ENCODE measurements at regions not wholly inside any gene's neighbourhood (a gene's known extent, or its start where the extent isn't known, plus 50 kb on each side); places are given as distances from the start of the nearest gene placed in this dataset.

GRCh38 chr14:38751459-38751858 lies 351.6 kb downstream of the SEC23A start:
- TF ChIP-seq, protein P1, sequence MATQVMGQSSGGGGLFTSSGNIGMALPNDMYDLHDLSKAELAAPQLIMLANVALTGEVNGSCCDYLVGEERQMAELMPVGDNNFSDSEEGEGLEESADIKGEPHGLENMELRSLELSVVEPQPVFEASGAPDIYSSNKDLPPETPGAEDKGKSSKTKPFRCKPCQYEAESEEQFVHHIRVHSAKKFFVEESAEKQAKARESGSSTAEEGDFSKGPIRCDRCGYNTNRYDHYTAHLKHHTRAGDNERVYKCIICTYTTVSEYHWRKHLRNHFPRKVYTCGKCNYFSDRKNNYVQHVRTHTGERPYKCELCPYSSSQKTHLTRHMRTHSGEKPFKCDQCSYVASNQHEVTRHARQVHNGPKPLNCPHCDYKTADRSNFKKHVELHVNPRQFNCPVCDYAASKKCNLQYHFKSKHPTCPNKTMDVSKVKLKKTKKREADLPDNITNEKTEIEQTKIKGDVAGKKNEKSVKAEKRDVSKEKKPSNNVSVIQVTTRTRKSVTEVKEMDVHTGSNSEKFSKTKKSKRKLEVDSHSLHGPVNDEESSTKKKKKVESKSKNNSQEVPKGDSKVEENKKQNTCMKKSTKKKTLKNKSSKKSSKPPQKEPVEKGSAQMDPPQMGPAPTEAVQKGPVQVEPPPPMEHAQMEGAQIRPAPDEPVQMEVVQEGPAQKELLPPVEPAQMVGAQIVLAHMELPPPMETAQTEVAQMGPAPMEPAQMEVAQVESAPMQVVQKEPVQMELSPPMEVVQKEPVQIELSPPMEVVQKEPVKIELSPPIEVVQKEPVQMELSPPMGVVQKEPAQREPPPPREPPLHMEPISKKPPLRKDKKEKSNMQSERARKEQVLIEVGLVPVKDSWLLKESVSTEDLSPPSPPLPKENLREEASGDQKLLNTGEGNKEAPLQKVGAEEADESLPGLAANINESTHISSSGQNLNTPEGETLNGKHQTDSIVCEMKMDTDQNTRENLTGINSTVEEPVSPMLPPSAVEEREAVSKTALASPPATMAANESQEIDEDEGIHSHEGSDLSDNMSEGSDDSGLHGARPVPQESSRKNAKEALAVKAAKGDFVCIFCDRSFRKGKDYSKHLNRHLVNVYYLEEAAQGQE (tag by site-specific recombination; IDR thresholded peaks at IDR 0.05): no peak
- TF ChIP-seq ZNF585B (tag by site-specific recombination; IDR thresholded peaks at IDR 0.05) (no peak), ZNF248 (tag by site-specific recombination; IDR thresholded peaks at IDR 0.05) (no peak), ZNF555 (tag by site-specific recombination; conservative IDR thresholded peaks at IDR 0.05) (no peak), ZNF221 (tag by site-specific recombination; IDR thresholded peaks at IDR 0.05; ENCODE audit: borderline replicate concordance) (no peak), ZNF624 (tag by site-specific recombination; IDR thresholded peaks at IDR 0.05) (no peak), ATF2 (tag by site-specific recombination; IDR thresholded peaks at IDR 0.05; ENCODE audit: low read depth) (no peak), ZNF560 (tag by site-specific recombination; IDR thresholded peaks at IDR 0.05; ENCODE audit: borderline replicate concordance) (no peak), KLF10 (tag by site-specific recombination; IDR thresholded peaks at IDR 0.05) (no peak)
- TF ChIP-seq, protein P2, sequence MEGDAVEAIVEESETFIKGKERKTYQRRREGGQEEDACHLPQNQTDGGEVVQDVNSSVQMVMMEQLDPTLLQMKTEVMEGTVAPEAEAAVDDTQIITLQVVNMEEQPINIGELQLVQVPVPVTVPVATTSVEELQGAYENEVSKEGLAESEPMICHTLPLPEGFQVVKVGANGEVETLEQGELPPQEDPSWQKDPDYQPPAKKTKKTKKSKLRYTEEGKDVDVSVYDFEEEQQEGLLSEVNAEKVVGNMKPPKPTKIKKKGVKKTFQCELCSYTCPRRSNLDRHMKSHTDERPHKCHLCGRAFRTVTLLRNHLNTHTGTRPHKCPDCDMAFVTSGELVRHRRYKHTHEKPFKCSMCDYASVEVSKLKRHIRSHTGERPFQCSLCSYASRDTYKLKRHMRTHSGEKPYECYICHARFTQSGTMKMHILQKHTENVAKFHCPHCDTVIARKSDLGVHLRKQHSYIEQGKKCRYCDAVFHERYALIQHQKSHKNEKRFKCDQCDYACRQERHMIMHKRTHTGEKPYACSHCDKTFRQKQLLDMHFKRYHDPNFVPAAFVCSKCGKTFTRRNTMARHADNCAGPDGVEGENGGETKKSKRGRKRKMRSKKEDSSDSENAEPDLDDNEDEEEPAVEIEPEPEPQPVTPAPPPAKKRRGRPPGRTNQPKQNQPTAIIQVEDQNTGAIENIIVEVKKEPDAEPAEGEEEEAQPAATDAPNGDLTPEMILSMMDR (tag by site-specific recombination; IDR thresholded peaks at IDR 0.05): no peak
- TF ChIP-seq, protein P3, sequence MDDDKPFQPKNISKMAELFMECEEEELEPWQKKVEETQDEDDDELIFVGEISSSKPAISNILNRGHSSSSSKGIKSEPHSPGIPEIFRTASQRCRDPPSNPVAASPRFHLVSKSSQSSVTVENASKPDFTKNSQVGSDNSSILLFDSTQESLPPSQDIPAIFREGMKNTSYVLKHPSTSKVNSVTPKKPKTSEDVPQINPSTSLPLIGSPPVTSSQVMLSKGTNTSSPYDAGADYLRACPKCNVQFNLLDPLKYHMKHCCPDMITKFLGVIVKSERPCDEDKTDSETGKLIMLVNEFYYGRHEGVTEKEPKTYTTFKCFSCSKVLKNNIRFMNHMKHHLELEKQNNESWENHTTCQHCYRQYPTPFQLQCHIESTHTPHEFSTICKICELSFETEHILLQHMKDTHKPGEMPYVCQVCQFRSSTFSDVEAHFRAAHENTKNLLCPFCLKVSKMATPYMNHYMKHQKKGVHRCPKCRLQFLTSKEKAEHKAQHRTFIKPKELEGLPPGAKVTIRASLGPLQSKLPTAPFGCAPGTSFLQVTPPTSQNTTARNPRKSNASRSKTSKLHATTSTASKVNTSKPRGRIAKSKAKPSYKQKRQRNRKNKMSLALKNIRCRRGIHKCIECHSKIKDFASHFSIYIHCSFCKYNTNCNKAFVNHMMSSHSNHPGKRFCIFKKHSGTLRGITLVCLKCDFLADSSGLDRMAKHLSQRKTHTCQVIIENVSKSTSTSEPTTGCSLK (tag by site-specific recombination; IDR thresholded peaks at IDR 0.05): no peak

All from HEK293 (cell line).